ENCODE measurements at regions not wholly inside any gene's neighbourhood (a gene's known extent, or its start where the extent isn't known, plus 50 kb on each side); places are given as distances from the start of the nearest gene placed in this dataset.

DNA sequence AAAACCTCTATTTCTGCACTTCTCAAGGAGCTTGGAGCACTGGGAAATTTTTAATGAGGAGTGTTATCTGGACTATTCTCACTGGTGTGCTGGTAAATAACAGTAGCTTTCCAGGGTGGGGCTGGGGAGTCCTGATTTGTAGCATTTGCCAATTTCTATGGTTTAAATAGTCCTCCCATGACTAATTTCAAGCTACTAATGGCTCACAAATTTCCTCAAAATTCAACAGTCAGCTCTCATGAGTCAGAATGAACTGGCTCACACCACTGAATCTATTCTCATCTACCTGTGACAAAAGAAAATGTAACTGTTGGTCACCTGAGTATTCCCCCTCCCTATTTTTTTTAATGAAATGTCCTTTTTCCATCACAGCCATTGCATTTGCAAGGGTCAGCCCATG is 449.6 kb downstream of the KIF16B start:
- no peak overlapping the region for H4K91ac ChIP-seq (ENCODE audit: insufficient read depth, low read depth, low read length)
- ATAC-seq (ENCODE audit: low read depth): no peak

More for the DNA sequence above, 449.6 kb downstream of the KIF16B start:
- Histone ChIP-seq H2AK5ac (ENCODE audit: low read depth, low read length) (no peak overlapping the region), H4K5ac (ENCODE audit: low read depth, low read length) (no peak overlapping the region), H2BK15ac (ENCODE audit: low read depth, low read length) (no peak overlapping the region), H3K4me3 (ENCODE audit: insufficient read depth, low read depth, low read length) (no peak overlapping the region), H3K56ac (ENCODE audit: extremely low read depth, insufficient read depth, low read length) (no peak overlapping the region), H3K18ac (ENCODE audit: low read depth, low read length) (no peak overlapping the region), H3K4me2 (ENCODE audit: low read depth, low read length) (no peak overlapping the region), H3K9me1 (ENCODE audit: insufficient read depth, low read length) (no peaks in the 10 kb centered on the region), H4K8ac (ENCODE audit: low read depth in 2 of 2, low read length in 2 of 2) (no peak overlapping the region), H2AFZ (replicated peaks; ENCODE audit: low read length, poor library complexity) (no peak overlapping the region), H3K4ac (ENCODE audit: low read depth, low read length) (no peak overlapping the region), H3K9me3 (ENCODE audit: control insufficient read depth, insufficient read depth, low read length) (peaks cover 12% of the 10 kb centered on the region), H3K36me3 (ENCODE audit: control insufficient read depth, insufficient read depth, low read length) (no peaks in the 10 kb centered on the region), H3K4me1 (ENCODE audit: control insufficient read depth, insufficient read depth, low read length) (no peaks in the 10 kb centered on the region), H3K9ac (ENCODE audit: low read depth, low read length) (no peak overlapping the region), H3K27me3 (ENCODE audit: control insufficient read depth, insufficient read depth, low read length) (no peaks in the 10 kb centered on the region), H4K20me1 (ENCODE audit: insufficient read depth, low read length) (no peaks in the 10 kb centered on the region), H2BK120ac (ENCODE audit: low read depth, low read length) (no peak overlapping the region), H2BK20ac (ENCODE audit: low read depth, low read length) (no peak overlapping the region), H2BK5ac (ENCODE audit: low read depth, low read length, poor library complexity, severe bottlenecking) (no peak overlapping the region), H3K14ac (replicated peaks; ENCODE audit: low read depth, low read length) (no peak overlapping the region), H3K27ac (ENCODE audit: insufficient read depth, low read length) (no peak overlapping the region), H3K23ac (ENCODE audit: low read depth, low read length) (no peak overlapping the region), H2AK9ac (replicated peaks; ENCODE audit: low read depth, low read length, poor library complexity) (no peak overlapping the region), H3K79me1 (ENCODE audit: low read depth in 1 of 2, low read length in 2 of 2) (no peaks in the 10 kb centered on the region)
- no TSS peak for BruUV-seq (replicated peaks)
- in situ Hi-C loops (cut with MboI; ENCODE audit: low sequenced_read_pairs) (no loop called here), dilution Hi-C loops (cut with HindIII; ENCODE audit: low sequenced_read_pairs, unreplicated experiment) (no loop called here), intact Hi-C loops (cut with micrococcal nuclease) (no loop called here)
- POLR2A ChIA-PET (ENCODE audit: unreplicated experiment): no interaction called here
- CTCF ChIA-PET: no interaction called here
- DNase-seq: no peak
- TF ChIP-seq POLR2A (IDR thresholded peaks at IDR 0.05; ENCODE audit: low read depth, low read length) (no peak), MXI1 (IDR thresholded peaks at IDR 0.05; ENCODE audit: borderline replicate concordance, low read depth, low read length) (no peak), SMC3 (IDR thresholded peaks at IDR 0.05; ENCODE audit: low read depth, low read length) (no peak), MAZ (IDR thresholded peaks at IDR 0.05; ENCODE audit: borderline replicate concordance, low read depth, low read length) (no peak), RCOR1 (IDR thresholded peaks at IDR 0.05; ENCODE audit: insufficient replicate concordance, low read length) (no peak), FOS (IDR thresholded peaks at IDR 0.05; ENCODE audit: low read depth, low read length) (no peak), MAFK (IDR thresholded peaks at IDR 0.05; ENCODE audit: low read depth, low read length) (no peak), BHLHE40 (IDR thresholded peaks at IDR 0.05; ENCODE audit: low read depth, low read length) (no peak), CEBPB (IDR thresholded peaks at IDR 0.05; ENCODE audit: low read depth, low read length) (no peak), RAD21 (IDR thresholded peaks at IDR 0.05; ENCODE audit: low read length) (no peak), CHD1 (IDR thresholded peaks at IDR 0.05; ENCODE audit: low read depth, low read length) (no peak), NFE2L2 (IDR thresholded peaks at IDR 0.05; ENCODE audit: low read depth, low read length) (no peak)
- TF ChIP-seq, protein P1, sequence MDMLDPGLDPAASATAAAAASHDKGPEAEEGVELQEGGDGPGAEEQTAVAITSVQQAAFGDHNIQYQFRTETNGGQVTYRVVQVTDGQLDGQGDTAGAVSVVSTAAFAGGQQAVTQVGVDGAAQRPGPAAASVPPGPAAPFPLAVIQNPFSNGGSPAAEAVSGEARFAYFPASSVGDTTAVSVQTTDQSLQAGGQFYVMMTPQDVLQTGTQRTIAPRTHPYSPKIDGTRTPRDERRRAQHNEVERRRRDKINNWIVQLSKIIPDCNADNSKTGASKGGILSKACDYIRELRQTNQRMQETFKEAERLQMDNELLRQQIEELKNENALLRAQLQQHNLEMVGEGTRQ (IDR thresholded peaks at IDR 0.05; ENCODE audit: low read depth, low read length): no peak
- TF ChIP-seq, protein P2, sequence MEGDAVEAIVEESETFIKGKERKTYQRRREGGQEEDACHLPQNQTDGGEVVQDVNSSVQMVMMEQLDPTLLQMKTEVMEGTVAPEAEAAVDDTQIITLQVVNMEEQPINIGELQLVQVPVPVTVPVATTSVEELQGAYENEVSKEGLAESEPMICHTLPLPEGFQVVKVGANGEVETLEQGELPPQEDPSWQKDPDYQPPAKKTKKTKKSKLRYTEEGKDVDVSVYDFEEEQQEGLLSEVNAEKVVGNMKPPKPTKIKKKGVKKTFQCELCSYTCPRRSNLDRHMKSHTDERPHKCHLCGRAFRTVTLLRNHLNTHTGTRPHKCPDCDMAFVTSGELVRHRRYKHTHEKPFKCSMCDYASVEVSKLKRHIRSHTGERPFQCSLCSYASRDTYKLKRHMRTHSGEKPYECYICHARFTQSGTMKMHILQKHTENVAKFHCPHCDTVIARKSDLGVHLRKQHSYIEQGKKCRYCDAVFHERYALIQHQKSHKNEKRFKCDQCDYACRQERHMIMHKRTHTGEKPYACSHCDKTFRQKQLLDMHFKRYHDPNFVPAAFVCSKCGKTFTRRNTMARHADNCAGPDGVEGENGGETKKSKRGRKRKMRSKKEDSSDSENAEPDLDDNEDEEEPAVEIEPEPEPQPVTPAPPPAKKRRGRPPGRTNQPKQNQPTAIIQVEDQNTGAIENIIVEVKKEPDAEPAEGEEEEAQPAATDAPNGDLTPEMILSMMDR (conservative IDR thresholded peaks at IDR 0.05; ENCODE audit: low read depth, low read length): no peak
- TF ChIP-seq, protein P3, sequence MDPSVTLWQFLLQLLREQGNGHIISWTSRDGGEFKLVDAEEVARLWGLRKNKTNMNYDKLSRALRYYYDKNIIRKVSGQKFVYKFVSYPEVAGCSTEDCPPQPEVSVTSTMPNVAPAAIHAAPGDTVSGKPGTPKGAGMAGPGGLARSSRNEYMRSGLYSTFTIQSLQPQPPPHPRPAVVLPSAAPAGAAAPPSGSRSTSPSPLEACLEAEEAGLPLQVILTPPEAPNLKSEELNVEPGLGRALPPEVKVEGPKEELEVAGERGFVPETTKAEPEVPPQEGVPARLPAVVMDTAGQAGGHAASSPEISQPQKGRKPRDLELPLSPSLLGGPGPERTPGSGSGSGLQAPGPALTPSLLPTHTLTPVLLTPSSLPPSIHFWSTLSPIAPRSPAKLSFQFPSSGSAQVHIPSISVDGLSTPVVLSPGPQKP (IDR thresholded peaks at IDR 0.05; ENCODE audit: borderline replicate concordance, low read depth, low read length): no peak
